ENCODE measurements at regions not wholly inside any gene's neighbourhood (a gene's known extent, or its start where the extent isn't known, plus 50 kb on each side); places are given as distances from the start of the nearest gene placed in this dataset.

- H3K9me3 ChIP-seq (ENCODE audit: control insufficient read depth in 5 of 5, low read length in 5 of 5) = peaks cover 0 to 3% (median 0%) of the 10 kb centered on the region in 5 donors
- no peak overlapping the region for H3K9ac ChIP-seq (ENCODE audit: low read length in 5 of 5)
- no peaks in the 10 kb centered on the region for H3K27me3 ChIP-seq (ENCODE audit: control insufficient read depth in 5 of 5, insufficient read depth in 4 of 5, low read length in 5 of 5)
- no peaks in the 10 kb centered on the region for H3K4me1 ChIP-seq (ENCODE audit: control insufficient read depth in 5 of 5, insufficient read depth in 5 of 5, low read length in 5 of 5)
- H3K4me3 ChIP-seq (ENCODE audit: low read depth in 1 of 5, low read length in 5 of 5) = no peak overlapping the region
- H3K36me3 ChIP-seq (ENCODE audit: control insufficient read depth in 5 of 5, insufficient read depth in 5 of 5, low read length in 5 of 5) = no peaks in the 10 kb centered on the region
- no peak overlapping the region for H3K27ac ChIP-seq (ENCODE audit: low read depth, low read length)
Observed at GRCh38 chr2:183579686-183580085, 455.4 kb downstream of the NUP35 start.

DNA sequence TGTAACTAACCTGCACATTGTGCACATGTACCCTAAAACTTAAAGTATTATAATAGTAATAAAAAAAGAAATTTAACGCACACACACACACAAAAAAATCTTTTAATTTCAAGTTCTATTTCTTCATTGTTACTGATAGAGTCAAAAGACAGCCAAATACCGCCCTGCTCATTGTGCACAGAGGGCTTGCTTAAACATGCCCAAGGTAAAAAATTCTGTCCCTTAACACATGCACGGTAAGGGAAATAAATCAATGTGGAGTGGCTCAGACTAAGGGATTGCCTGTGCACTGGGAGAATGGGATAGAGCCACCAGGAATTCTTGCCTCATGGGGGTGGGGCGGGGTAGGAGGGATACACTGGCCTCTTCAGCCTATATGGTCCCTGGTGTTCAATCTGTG, 468.0 kb downstream of the NUP35 start:
- Histone ChIP-seq H3K27me3 (ENCODE audit: control insufficient read depth in 5 of 5, insufficient read depth in 4 of 5, low read length in 5 of 5) (no peaks in the 10 kb centered on the region), H3K4me3 (ENCODE audit: low read depth in 1 of 5, low read length in 5 of 5) (no peak overlapping the region), H3K9ac (ENCODE audit: low read length in 5 of 5) (no peak overlapping the region), H3K36me3 (ENCODE audit: control insufficient read depth in 5 of 5, insufficient read depth in 5 of 5, low read length in 5 of 5) (no peaks in the 10 kb centered on the region), H3K4me1 (ENCODE audit: control insufficient read depth in 5 of 5, insufficient read depth in 5 of 5, low read length in 5 of 5) (no peaks in the 10 kb centered on the region), H3K9me3 (ENCODE audit: control insufficient read depth in 5 of 5, low read length in 5 of 5) (no peaks in the 10 kb centered on the region), H3K27ac (ENCODE audit: low read depth, low read length) (no peak overlapping the region)

DNA sequence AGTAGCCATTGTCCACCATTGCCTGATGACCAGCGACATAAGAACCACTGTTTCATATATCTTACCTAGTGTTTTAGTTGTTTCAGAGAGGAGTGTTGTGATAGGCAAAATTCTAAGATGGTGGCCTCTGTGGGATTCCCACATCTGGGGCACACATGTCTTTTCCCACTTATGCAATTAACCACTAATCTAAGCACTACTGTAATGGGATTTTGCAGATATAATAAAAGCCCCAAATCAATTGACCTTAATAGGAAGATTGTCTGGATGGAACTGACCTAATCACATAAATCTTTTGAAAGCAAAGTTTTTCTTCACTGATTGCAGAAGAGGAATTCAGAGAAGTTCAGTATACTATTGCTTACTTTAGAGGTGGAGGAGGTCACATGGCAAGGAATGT, 469.9 kb downstream of the NUP35 start:
- Histone ChIP-seq H3K9ac (ENCODE audit: low read length in 5 of 5) (no peak overlapping the region), H3K27me3 (ENCODE audit: control insufficient read depth in 5 of 5, insufficient read depth in 4 of 5, low read length in 5 of 5) (no peaks in the 10 kb centered on the region), H3K4me3 (ENCODE audit: low read depth in 1 of 5, low read length in 5 of 5) (no peak overlapping the region), H3K4me1 (ENCODE audit: control insufficient read depth in 5 of 5, insufficient read depth in 5 of 5, low read length in 5 of 5) (no peaks in the 10 kb centered on the region), H3K27ac (ENCODE audit: low read depth, low read length) (no peak overlapping the region), H3K36me3 (ENCODE audit: control insufficient read depth in 5 of 5, insufficient read depth in 5 of 5, low read length in 5 of 5) (no peaks in the 10 kb centered on the region), H3K9me3 (ENCODE audit: control insufficient read depth in 5 of 5, low read length in 5 of 5) (no peaks in the 10 kb centered on the region)

DNA sequence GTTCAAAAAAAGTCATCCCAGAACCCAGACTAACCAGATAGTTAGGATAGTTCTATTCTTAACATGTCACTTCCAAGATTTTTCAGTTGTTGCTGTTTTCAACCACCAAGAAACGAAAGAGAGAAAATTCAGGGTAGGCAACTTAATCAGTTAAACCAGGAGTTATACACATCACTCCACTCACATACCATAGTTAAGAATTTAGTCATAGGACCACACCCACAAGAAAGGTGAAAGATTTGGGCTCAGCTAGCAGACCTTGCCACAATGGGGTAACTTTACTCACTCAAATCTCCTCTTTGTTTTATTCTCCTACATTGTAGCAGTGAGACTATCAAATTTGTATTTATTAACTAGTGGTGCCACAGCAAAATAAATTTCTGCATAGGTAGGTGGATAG, 473.6 kb downstream of the NUP35 start:
- Histone ChIP-seq H3K9me3 (ENCODE audit: control insufficient read depth in 5 of 5, low read length in 5 of 5) (no peaks in the 10 kb centered on the region), H3K4me3 (ENCODE audit: low read depth in 1 of 5, low read length in 5 of 5) (no peak overlapping the region), H3K4me1 (ENCODE audit: control insufficient read depth in 5 of 5, insufficient read depth in 5 of 5, low read length in 5 of 5) (no peaks in the 10 kb centered on the region), H3K27me3 (ENCODE audit: control insufficient read depth in 5 of 5, insufficient read depth in 4 of 5, low read length in 5 of 5) (no peaks in the 10 kb centered on the region), H3K27ac (ENCODE audit: low read depth, low read length) (no peak overlapping the region), H3K9ac (ENCODE audit: low read length in 5 of 5) (no peak overlapping the region), H3K36me3 (ENCODE audit: control insufficient read depth in 5 of 5, insufficient read depth in 5 of 5, low read length in 5 of 5) (no peaks in the 10 kb centered on the region)

GRCh38 chr2:183604065-183604464, 479.8 kb downstream of the NUP35 start:
- Histone ChIP-seq H3K9ac (ENCODE audit: low read length in 5 of 5) (no peak overlapping the region), H3K36me3 (ENCODE audit: control insufficient read depth in 5 of 5, insufficient read depth in 5 of 5, low read length in 5 of 5) (no peaks in the 10 kb centered on the region), H3K27ac (ENCODE audit: low read depth, low read length) (no peak overlapping the region), H3K9me3 (ENCODE audit: control insufficient read depth in 5 of 5, low read length in 5 of 5) (no peaks in the 10 kb centered on the region), H3K4me1 (ENCODE audit: control insufficient read depth in 5 of 5, insufficient read depth in 5 of 5, low read length in 5 of 5) (no peaks in the 10 kb centered on the region), H3K27me3 (ENCODE audit: control insufficient read depth in 5 of 5, insufficient read depth in 4 of 5, low read length in 5 of 5) (no peaks in the 10 kb centered on the region), H3K4me3 (ENCODE audit: low read depth in 1 of 5, low read length in 5 of 5) (no peak overlapping the region)

DNA sequence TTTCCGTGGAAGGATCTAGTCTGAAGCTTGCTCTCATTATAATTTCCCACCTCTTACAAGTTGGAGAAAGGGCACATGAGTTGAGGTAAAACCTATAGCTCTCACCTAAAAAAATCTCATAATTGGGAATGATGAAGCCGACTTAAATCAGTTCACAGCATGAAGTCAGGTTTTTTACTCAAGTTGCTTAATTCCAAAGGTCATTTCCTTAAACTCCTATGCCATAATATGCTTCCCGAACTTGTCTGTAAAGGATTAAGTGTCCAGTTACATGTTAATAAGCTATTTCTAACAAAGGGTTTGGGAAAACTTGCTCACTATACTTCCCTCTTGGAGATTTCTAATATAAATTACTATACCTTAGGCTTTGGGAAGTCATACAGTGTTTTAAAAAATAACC, 481.2 kb downstream of the NUP35 start:
- Histone ChIP-seq H3K4me3 (ENCODE audit: low read depth in 1 of 5, low read length in 5 of 5) (no peak overlapping the region), H3K36me3 (ENCODE audit: control insufficient read depth in 5 of 5, insufficient read depth in 5 of 5, low read length in 5 of 5) (no peaks in the 10 kb centered on the region), H3K9me3 (ENCODE audit: control insufficient read depth in 5 of 5, low read length in 5 of 5) (no peaks in the 10 kb centered on the region), H3K27me3 (ENCODE audit: control insufficient read depth in 5 of 5, insufficient read depth in 4 of 5, low read length in 5 of 5) (no peaks in the 10 kb centered on the region), H3K4me1 (ENCODE audit: control insufficient read depth in 5 of 5, insufficient read depth in 5 of 5, low read length in 5 of 5) (no peaks in the 10 kb centered on the region), H3K27ac (ENCODE audit: low read depth, low read length) (no peak overlapping the region), H3K9ac (ENCODE audit: low read length in 5 of 5) (no peak overlapping the region)

GRCh38 chr2:183606022-183606717, 481.9 kb downstream of the NUP35 start:
- Histone ChIP-seq H3K4me3 (ENCODE audit: low read depth in 1 of 5, low read length in 5 of 5) (no peak overlapping the region), H3K27ac (ENCODE audit: low read depth, low read length) (no peak overlapping the region), H3K4me1 (ENCODE audit: control insufficient read depth in 5 of 5, insufficient read depth in 5 of 5, low read length in 5 of 5) (no peaks in the 10 kb centered on the region), H3K9me3 (ENCODE audit: control insufficient read depth in 5 of 5, low read length in 5 of 5) (no peaks in the 10 kb centered on the region), H3K27me3 (ENCODE audit: control insufficient read depth in 5 of 5, insufficient read depth in 4 of 5, low read length in 5 of 5) (no peaks in the 10 kb centered on the region), H3K36me3 (ENCODE audit: control insufficient read depth in 5 of 5, insufficient read depth in 5 of 5, low read length in 5 of 5) (no peaks in the 10 kb centered on the region), H3K9ac (ENCODE audit: low read length in 5 of 5) (no peak overlapping the region)

GRCh38 chr2:183606718-183607085, 482.5 kb downstream of the NUP35 start:
- Histone ChIP-seq H3K36me3 (ENCODE audit: control insufficient read depth in 5 of 5, insufficient read depth in 5 of 5, low read length in 5 of 5) (no peaks in the 10 kb centered on the region), H3K4me3 (ENCODE audit: low read depth in 1 of 5, low read length in 5 of 5) (no peak overlapping the region), H3K27me3 (ENCODE audit: control insufficient read depth in 5 of 5, insufficient read depth in 4 of 5, low read length in 5 of 5) (no peaks in the 10 kb centered on the region), H3K9me3 (ENCODE audit: control insufficient read depth in 5 of 5, low read length in 5 of 5) (no peaks in the 10 kb centered on the region), H3K4me1 (ENCODE audit: control insufficient read depth in 5 of 5, insufficient read depth in 5 of 5, low read length in 5 of 5) (no peaks in the 10 kb centered on the region), H3K27ac (ENCODE audit: low read depth, low read length) (no peak overlapping the region), H3K9ac (ENCODE audit: low read length in 5 of 5) (no peak overlapping the region)

DNA sequence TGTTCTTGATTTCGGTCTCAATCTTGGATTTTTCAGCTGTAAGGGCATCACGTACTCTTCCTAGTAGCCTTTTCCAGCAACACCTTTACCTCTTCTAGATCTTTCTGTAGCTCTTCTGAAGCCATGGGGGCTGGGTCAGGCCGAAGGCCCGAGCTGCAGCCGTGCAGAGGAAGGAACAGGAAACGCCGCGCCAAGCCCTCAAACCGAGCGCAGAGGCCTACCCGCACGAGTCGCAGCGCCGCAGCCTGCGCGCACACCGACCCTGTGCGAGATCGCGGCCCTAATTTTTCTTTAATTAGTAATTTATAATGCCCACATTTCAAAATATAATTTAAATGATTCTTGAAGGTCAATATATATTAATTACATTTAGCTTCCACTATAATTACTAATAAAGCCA, 483.8 kb downstream of the NUP35 start:
- H3K27ac ChIP-seq (ENCODE audit: low read depth, low read length) = no peak overlapping the region
- H3K9me3 ChIP-seq (ENCODE audit: control insufficient read depth in 5 of 5, low read length in 5 of 5) = no peaks in the 10 kb centered on the region
- no peaks in the 10 kb centered on the region for H3K27me3 ChIP-seq (ENCODE audit: control insufficient read depth in 5 of 5, insufficient read depth in 4 of 5, low read length in 5 of 5)
- no peak overlapping the region for H3K4me3 ChIP-seq (ENCODE audit: low read depth in 1 of 5, low read length in 5 of 5)
- H3K9ac ChIP-seq (ENCODE audit: low read length in 5 of 5) = no peak overlapping the region
- H3K4me1 ChIP-seq (ENCODE audit: control insufficient read depth in 5 of 5, insufficient read depth in 5 of 5, low read length in 5 of 5) = no peaks in the 10 kb centered on the region
- H3K36me3 ChIP-seq (ENCODE audit: control insufficient read depth in 5 of 5, insufficient read depth in 5 of 5, low read length in 5 of 5) = no peaks in the 10 kb centered on the region

DNA sequence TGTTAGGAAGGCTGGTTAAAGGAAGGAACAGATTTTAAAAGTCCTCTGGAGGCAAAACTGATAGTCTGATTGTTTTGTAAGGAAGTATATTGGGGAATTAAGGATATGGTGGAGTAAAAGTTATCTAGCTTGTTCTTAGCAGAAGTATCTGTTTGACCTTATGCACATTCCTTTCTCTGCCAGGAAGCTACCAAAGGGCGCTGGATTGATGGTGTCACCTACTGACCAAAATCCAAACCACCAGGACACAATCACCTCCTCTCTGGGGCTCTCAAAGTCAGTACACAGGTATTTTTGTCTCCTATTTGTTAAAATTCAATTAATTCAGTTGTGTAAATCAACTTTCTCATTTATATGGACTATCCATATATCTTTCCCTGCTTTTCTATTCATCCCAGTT, 484.5 kb downstream of the NUP35 start:
- Histone ChIP-seq H3K27me3 (ENCODE audit: control insufficient read depth in 5 of 5, insufficient read depth in 4 of 5, low read length in 5 of 5) (no peaks in the 10 kb centered on the region), H3K4me3 (ENCODE audit: low read depth in 1 of 5, low read length in 5 of 5) (no peak overlapping the region), H3K4me1 (ENCODE audit: control insufficient read depth in 5 of 5, insufficient read depth in 5 of 5, low read length in 5 of 5) (no peaks in the 10 kb centered on the region), H3K36me3 (ENCODE audit: control insufficient read depth in 5 of 5, insufficient read depth in 5 of 5, low read length in 5 of 5) (no peaks in the 10 kb centered on the region), H3K27ac (ENCODE audit: low read depth, low read length) (no peak overlapping the region), H3K9me3 (ENCODE audit: control insufficient read depth in 5 of 5, low read length in 5 of 5) (no peaks in the 10 kb centered on the region), H3K9ac (ENCODE audit: low read length in 5 of 5) (no peak overlapping the region)

- H3K4me3 ChIP-seq (ENCODE audit: low read depth in 1 of 5, low read length in 5 of 5) = no peak overlapping the region
- H3K9me3 ChIP-seq (ENCODE audit: control insufficient read depth in 5 of 5, low read length in 5 of 5) = no peaks in the 10 kb centered on the region
- H3K27ac ChIP-seq (ENCODE audit: low read depth, low read length) = no peak overlapping the region
- H3K4me1 ChIP-seq (ENCODE audit: control insufficient read depth in 5 of 5, insufficient read depth in 5 of 5, low read length in 5 of 5) = peaks cover 0 to 9% (median 0%) of the 10 kb centered on the region in 5 donors
- H3K9ac ChIP-seq (ENCODE audit: low read length in 5 of 5) = no peak overlapping the region
- H3K27me3 ChIP-seq (ENCODE audit: control insufficient read depth in 5 of 5, insufficient read depth in 4 of 5, low read length in 5 of 5) = no peaks in the 10 kb centered on the region
- H3K36me3 ChIP-seq (ENCODE audit: control insufficient read depth in 5 of 5, insufficient read depth in 5 of 5, low read length in 5 of 5) = no peaks in the 10 kb centered on the region
Observed at GRCh38 chr2:183610724-183611123, 486.5 kb downstream of the NUP35 start.
